ENCODE measurements at regions not wholly inside any gene's neighbourhood (a gene's known extent, or its start where the extent isn't known, plus 50 kb on each side); places are given as distances from the start of the nearest gene placed in this dataset.

DNA sequence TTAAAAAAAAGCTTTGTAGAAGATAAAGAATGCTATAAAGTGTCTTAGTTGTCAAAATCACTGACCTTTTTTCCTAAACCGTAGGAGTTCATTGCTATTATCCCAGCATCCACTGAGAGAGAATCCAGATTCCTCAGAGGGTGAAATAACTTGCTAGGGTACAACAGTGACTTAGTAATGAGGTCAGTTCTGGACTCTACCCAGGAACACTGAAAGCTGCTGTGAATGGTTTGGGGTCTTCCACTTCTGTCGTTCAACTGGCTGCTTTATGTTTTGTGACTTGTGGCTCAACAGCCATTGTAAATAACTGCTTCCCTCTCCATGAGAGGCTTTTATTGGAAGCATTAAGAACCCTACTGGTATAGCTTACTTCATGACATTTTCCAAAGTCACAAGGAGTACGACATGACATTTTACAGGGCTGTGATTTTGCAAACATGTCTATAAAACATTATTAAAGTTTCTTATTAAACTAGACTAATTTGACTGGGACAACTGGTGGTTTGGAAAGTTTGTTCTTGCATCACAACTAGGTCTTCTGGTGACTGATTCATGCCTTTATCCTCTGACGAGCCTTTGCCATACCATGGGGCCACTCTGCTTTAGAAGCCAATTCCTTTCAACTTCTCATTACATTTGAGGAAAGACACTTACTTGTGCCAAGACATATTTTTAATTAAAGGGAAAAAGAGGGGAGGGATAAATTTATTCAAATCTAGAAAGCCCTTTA, 92.2 kb upstream of the CDH11 start:
- TF ChIP-seq, protein P1, sequence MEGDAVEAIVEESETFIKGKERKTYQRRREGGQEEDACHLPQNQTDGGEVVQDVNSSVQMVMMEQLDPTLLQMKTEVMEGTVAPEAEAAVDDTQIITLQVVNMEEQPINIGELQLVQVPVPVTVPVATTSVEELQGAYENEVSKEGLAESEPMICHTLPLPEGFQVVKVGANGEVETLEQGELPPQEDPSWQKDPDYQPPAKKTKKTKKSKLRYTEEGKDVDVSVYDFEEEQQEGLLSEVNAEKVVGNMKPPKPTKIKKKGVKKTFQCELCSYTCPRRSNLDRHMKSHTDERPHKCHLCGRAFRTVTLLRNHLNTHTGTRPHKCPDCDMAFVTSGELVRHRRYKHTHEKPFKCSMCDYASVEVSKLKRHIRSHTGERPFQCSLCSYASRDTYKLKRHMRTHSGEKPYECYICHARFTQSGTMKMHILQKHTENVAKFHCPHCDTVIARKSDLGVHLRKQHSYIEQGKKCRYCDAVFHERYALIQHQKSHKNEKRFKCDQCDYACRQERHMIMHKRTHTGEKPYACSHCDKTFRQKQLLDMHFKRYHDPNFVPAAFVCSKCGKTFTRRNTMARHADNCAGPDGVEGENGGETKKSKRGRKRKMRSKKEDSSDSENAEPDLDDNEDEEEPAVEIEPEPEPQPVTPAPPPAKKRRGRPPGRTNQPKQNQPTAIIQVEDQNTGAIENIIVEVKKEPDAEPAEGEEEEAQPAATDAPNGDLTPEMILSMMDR (IDR thresholded peaks at IDR 0.05; ENCODE audit: control insufficient read depth, extremely low read depth, insufficient read depth), result no peak
- DNase-seq (ENCODE audit: low read depth), result no peak
- H3K4me3 ChIP-seq (ENCODE audit: low read depth, low read length), result no peak overlapping the region

DNA sequence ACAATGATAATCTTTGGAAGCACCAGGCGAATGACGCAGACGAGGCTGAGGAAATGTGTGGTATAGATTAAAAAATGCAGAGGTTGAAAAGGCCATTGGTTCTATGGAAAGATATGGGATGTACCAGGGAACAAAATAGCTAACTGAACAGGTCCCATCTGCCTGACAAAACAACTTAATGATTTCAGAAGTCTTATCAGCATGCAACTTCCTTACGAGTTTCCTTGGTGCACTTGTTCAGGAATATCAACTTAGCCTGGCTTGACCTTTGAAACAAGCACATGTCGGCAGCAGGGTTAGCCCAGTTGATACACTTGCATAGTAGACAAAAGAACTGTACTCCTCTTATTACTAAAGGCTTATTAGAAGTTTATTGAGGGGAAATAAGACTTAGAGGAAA, 90.9 kb upstream of the CDH11 start:
- TF ChIP-seq, protein P1 (IDR thresholded peaks at IDR 0.05; ENCODE audit: control insufficient read depth, extremely low read depth, insufficient read depth), result no peak
- no peak for DNase-seq (ENCODE audit: low read depth)
- H3K4me3 ChIP-seq (ENCODE audit: low read depth, low read length), result no peak overlapping the region

DNA sequence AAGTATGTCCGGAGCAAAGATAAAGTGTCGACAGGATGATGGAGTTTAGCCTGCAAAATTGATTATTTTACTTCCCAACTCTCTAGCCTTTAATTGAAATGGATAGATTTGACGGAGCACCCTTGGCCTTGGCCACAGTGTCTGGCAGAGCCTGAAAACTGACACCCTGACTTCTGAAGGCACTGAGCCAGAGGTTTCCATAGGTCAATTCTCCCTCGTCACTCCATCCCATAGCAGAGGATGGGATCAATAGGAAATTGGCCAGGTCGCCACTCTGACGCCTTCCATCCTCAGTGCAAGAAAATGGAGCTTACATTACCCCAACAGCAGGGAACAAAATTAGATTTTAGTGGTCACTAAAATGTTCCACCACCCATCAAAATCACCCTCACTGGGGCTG, 90.4 kb upstream of the CDH11 start:
- H3K4me3 ChIP-seq (ENCODE audit: low read depth, low read length), result no peak overlapping the region
- DNase-seq (ENCODE audit: low read depth), result no peak
- TF ChIP-seq, protein P1 (IDR thresholded peaks at IDR 0.05; ENCODE audit: control insufficient read depth, extremely low read depth, insufficient read depth), result no peak

DNA sequence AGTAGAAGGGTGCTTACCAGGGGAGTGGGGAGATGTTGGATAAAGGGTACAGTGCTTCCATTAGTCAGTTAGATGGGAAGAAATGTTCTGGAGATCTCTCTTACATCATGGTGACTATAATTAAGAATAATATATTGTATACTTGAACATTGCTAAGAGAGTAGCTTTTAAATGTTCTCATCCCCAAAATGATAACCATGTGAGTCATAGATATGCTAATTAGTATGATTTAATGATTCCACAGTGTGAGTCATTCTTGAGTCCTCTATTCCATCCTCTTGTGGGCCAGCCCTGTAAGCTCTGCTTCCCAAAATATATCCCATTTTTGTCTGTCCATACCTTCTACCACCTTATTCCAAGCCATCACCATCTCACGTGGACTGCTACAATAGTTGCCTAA, 80.6 kb upstream of the CDH11 start:
- TF ChIP-seq, protein P1 (IDR thresholded peaks at IDR 0.05; ENCODE audit: control insufficient read depth, extremely low read depth, insufficient read depth), result no peak
- H3K4me3 ChIP-seq (ENCODE audit: low read depth, low read length), result no peak overlapping the region
- no peak for DNase-seq (ENCODE audit: low read depth)

DNA sequence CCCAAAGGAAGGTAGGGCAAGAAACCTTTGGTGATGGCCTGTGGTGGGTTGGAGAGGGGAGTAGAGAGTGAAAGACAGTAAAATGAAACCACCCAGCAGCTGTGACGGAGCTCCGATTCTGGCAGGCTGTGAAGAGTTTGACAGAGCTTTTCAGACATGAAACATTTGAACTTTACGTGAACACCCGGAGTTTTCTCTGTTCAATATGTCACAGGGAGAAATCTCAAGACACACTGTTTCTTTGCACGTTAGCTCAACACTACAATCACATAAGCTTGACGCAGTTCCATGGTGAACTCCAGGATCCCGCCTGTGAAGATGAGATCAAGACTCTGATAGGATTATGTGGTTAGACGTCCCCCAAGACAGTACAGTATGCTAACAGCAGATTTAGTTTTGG, 79.6 kb upstream of the CDH11 start:
- DNase-seq (ENCODE audit: low read depth), result no peak
- TF ChIP-seq, protein P1 (IDR thresholded peaks at IDR 0.05; ENCODE audit: control insufficient read depth, extremely low read depth, insufficient read depth), result no peak
- no peak overlapping the region for H3K4me3 ChIP-seq (ENCODE audit: low read depth, low read length)

DNA sequence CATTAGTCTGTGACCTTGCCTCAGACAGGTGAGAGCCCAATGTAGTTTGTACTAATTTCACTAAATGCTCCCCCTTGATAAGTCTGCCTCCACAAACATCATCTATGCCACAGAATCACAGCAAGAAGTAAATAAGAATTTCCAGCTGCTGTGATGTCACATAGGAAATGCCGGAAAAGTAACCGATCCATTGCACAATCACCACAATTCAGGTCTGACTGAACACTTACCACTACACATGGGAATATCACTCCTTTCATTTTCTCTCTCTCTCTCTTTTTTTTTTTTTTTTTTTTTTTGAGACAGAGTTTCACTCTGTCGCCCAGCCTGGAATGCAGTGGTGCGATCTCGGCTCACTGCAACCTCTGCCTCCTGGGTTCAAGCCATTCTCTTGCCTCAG, 79.0 kb upstream of the CDH11 start:
- TF ChIP-seq, protein P1 (IDR thresholded peaks at IDR 0.05; ENCODE audit: control insufficient read depth, extremely low read depth, insufficient read depth), result no peak
- no peak overlapping the region for H3K4me3 ChIP-seq (ENCODE audit: low read depth, low read length)
- no peak for DNase-seq (ENCODE audit: low read depth)
